ENCODE measurements at regions not wholly inside any gene's neighbourhood (a gene's known extent, or its start where the extent isn't known, plus 50 kb on each side); places are given as distances from the start of the nearest gene placed in this dataset.

DNA sequence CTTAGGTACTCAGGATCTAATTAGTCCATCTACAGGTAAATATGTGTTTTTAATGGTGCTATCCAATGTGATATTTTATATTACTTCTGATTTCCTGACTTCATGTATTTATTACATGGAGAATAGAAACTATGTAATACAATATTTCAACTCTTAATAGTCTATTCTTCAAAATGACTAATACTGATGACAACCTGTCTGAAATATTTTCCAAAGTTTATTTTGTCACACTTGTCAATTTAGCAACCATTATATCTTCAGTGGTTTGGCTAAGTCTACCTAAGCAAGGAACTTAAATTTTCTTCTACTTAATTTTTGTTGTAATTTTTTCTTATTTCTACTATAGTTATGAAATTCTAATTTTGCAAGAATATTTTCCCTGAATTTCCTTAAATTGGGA lies 55.0 kb upstream of the CNTN5 start:
- POLR2A ChIA-PET, result no interaction called here
- intact Hi-C loops (cut with micrococcal nuclease; ENCODE audit: unreplicated experiment), result no loop called here
- Mint-ChIP-seq H3K4me1 (ENCODE audit: low read depth, unreplicated experiment) (no peaks in the 10 kb centered on the region), H3K27ac (ENCODE audit: unreplicated experiment) (no peak overlapping the region), H3K9me3 (ENCODE audit: unreplicated experiment) (no peaks in the 10 kb centered on the region), H3K36me3 (ENCODE audit: insufficient read depth, unreplicated experiment) (no peaks in the 10 kb centered on the region), H3K4me3 (ENCODE audit: unreplicated experiment) (no peak overlapping the region), H3K27me3 (ENCODE audit: insufficient read depth, unreplicated experiment) (no peaks in the 10 kb centered on the region)
- TF ChIP-seq, protein P1, sequence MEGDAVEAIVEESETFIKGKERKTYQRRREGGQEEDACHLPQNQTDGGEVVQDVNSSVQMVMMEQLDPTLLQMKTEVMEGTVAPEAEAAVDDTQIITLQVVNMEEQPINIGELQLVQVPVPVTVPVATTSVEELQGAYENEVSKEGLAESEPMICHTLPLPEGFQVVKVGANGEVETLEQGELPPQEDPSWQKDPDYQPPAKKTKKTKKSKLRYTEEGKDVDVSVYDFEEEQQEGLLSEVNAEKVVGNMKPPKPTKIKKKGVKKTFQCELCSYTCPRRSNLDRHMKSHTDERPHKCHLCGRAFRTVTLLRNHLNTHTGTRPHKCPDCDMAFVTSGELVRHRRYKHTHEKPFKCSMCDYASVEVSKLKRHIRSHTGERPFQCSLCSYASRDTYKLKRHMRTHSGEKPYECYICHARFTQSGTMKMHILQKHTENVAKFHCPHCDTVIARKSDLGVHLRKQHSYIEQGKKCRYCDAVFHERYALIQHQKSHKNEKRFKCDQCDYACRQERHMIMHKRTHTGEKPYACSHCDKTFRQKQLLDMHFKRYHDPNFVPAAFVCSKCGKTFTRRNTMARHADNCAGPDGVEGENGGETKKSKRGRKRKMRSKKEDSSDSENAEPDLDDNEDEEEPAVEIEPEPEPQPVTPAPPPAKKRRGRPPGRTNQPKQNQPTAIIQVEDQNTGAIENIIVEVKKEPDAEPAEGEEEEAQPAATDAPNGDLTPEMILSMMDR (IDR thresholded peaks at IDR 0.05; ENCODE audit: insufficient read depth in 1 of 2, low read depth in 1 of 2, low read length in 1 of 2, severe bottlenecking in 1 of 2, unreplicated experiment in 1 of 2), result no peak
- no peaks in the 10 kb centered on the region for H3K36me3 ChIP-seq (ENCODE audit: control insufficient read depth, insufficient read depth, low read length)
- no peak overlapping the region for H3K4me3 ChIP-seq (ENCODE audit: low read depth, low read length)
- no TSS peak for BruUV-seq (replicated peaks)
- peaks cover 2% of the 10 kb centered on the region; the same call in 1 of the 2 replicates for H3K9me3 ChIP-seq
- no peak for DNase-seq
- no peaks in the 10 kb centered on the region for H3K27me3 ChIP-seq (replicated peaks; ENCODE audit: control insufficient read depth, insufficient read depth, low read length)
- no peaks in the 10 kb centered on the region for H3K4me1 ChIP-seq
- CTCF ChIA-PET, result no interaction called here

DNA sequence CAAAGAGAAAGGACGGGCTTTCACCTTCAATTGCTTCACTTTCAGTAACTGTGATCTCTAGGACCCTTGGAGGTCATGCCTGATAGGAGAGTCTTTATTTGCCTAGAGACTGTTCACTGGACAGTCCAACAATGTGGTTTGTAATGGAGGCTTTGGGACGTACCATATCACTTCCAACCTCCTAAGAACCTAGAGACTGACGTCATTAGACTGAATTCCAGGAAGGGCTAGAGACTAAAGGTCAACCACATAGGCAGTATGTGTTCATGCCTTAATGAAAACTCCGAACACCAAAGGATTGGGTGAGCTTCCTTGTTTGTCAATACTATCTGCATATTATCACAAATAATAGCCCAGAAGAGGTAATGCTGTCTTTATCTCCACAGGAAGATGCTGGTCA lies 53.7 kb upstream of the CNTN5 start:
- POLR2A ChIA-PET, result no interaction called here
- DNase-seq, result no peak
- CTCF ChIA-PET, result no interaction called here
- H3K4me3 Mint-ChIP-seq (ENCODE audit: unreplicated experiment), result no peak overlapping the region
- no peaks in the 10 kb centered on the region for H3K36me3 Mint-ChIP-seq (ENCODE audit: insufficient read depth, unreplicated experiment)
- TF ChIP-seq, protein P1 (IDR thresholded peaks at IDR 0.05; ENCODE audit: insufficient read depth in 1 of 2, low read depth in 1 of 2, low read length in 1 of 2, severe bottlenecking in 1 of 2, unreplicated experiment in 1 of 2), result no peak
- H3K27ac Mint-ChIP-seq (ENCODE audit: unreplicated experiment), result no peak overlapping the region
- H3K27me3 Mint-ChIP-seq (ENCODE audit: insufficient read depth, unreplicated experiment), result no peaks in the 10 kb centered on the region
- H3K27me3 ChIP-seq (replicated peaks; ENCODE audit: control insufficient read depth, insufficient read depth, low read length), result no peaks in the 10 kb centered on the region
- no TSS peak for BruUV-seq (replicated peaks)
- no peak overlapping the region for H3K4me3 ChIP-seq (ENCODE audit: low read depth, low read length)
- peaks cover 1% of the 10 kb centered on the region; the same call in 1 of the 2 replicates for H3K9me3 ChIP-seq
- intact Hi-C loops (cut with micrococcal nuclease; ENCODE audit: unreplicated experiment), result no loop called here
- H3K4me1 ChIP-seq, result no peaks in the 10 kb centered on the region
- H3K4me1 Mint-ChIP-seq (ENCODE audit: low read depth, unreplicated experiment), result no peaks in the 10 kb centered on the region
- H3K9me3 Mint-ChIP-seq (ENCODE audit: unreplicated experiment), result no peaks in the 10 kb centered on the region
- H3K36me3 ChIP-seq (ENCODE audit: control insufficient read depth, insufficient read depth, low read length), result no peaks in the 10 kb centered on the region
